Transverse colon (tissue), 4 donors: ENCODE measurements at regions not wholly inside any gene's neighbourhood (a gene's known extent, or its start where the extent isn't known, plus 50 kb on each side); places are given as distances from the start of the nearest gene placed in this dataset.

ENCODE experiments used
- DNase-seq: peaks from one replicate; pipeline ENCODE4 v3.0.0-alpha.2; 2019
- H3K27ac ChIP-seq, 4 donors: fragments of 200-600 bp; sonication (generic); 2 replicates each; pipeline ENCODE4 v1.5.1; 2016 to 2018; ENCODE audit warnings: inconsistent platforms in 4 of 4
- H3K27me3 ChIP-seq: fragments of 200-600 bp; sonication (generic); 2 replicates; pipeline ENCODE4 v1.5.1; 2017; ENCODE audit warnings: inconsistent platforms
- H3K36me3 ChIP-seq, 4 donors: fragments of 200-600 bp; sonication (generic); 2 replicates each; pipeline ENCODE4 v1.5.1; 2017 to 2019; ENCODE audit warnings: inconsistent platforms in 4 of 4
- H3K4me1 ChIP-seq, 4 donors: fragments of 200-600 bp; sonication (generic); 2 replicates each; pipeline ENCODE4 v1.5.1; 2017 to 2020; ENCODE audit warnings: inconsistent platforms in 4 of 4
- H3K4me3 ChIP-seq, 4 donors: fragments of 200-600 bp; sonication (generic); 1 replicate in 1 of 4; 2 replicates in 3 of 4; pipeline versions ENCODE4 v1.5.1 to v1.6.1; 2017 to 2019; ENCODE audit warnings: inconsistent platforms in 4 of 4
- H3K9me3 ChIP-seq, 2 donors: fragments of 200-600 bp; sonication (generic); 2 replicates each; pipeline ENCODE4 v1.5.1; 2017 to 2019; ENCODE audit warnings: inconsistent platforms in 2 of 2
- EP300 ChIP-seq: sonication (generic); formaldehyde crosslinking; IDR thresholded peaks from one replicate; pipeline ENCODE4 v1.6.1; 2017; ENCODE audit warnings: antibody characterized with exemption, low read depth
- POLR2A ChIP-seq: fragments of 450-650 bp; IDR thresholded peaks from one replicate; pipeline ENCODE4 v1.6.1; 2016; ENCODE audit warnings: antibody characterized with exemption, mild to moderate bottlenecking, moderate library complexity
- POLR2AphosphoS5 ChIP-seq, 3 donors: sonication (generic); formaldehyde crosslinking; IDR thresholded peaks; one replicate each; pipeline ENCODE4 v1.6.1; 2016; ENCODE audit warnings: antibody characterized with exemption in 3 of 3
- WGBS, 2 donors: methylation state at CpG; one replicate each; pipeline ENCODE4 v1.1.5; 2018; ENCODE audit warnings: low coverage in 1 of 2; 5-methylcytosine and 5-hydroxymethylcytosine counted together
- in situ Hi-C, 4 donors: fragments of 200-750 bp; cut with MboI; loops; one replicate each; pipeline versions ENCODE4 v1.15.0 to v1.15.1; 2017; ENCODE audit warnings: low sequenced_read_pairs in 3 of 4, low pct_ligation_motif_present in 1 of 4, low pct_unique_long_range_greater_than_20kb in 1 of 4
- intact Hi-C: fragments of 100-400 bp; cut with DNase I; formaldehyde crosslinking; loops from one replicate; pipeline ENCODE4 v1.15.1; 2023; ENCODE audit warnings: low total_unique reads
- TF ChIP-seq, protein P1 (sequence below), 5 experiments: fragments of 200-600 bp in 3 of 5; fragments of 450-650 bp in 2 of 5; sonication (generic) in 3 of 5; IDR thresholded peaks; 1 replicate in 2 of 5; 2 replicates in 3 of 5; pipeline ENCODE4 v1.5.1; 2016 to 2017; ENCODE audit warnings: antibody characterized with exemption in 5 of 5, inconsistent platforms in 3 of 5, mild to moderate bottlenecking in 2 of 5, moderate library complexity in 1 of 5

DNA sequence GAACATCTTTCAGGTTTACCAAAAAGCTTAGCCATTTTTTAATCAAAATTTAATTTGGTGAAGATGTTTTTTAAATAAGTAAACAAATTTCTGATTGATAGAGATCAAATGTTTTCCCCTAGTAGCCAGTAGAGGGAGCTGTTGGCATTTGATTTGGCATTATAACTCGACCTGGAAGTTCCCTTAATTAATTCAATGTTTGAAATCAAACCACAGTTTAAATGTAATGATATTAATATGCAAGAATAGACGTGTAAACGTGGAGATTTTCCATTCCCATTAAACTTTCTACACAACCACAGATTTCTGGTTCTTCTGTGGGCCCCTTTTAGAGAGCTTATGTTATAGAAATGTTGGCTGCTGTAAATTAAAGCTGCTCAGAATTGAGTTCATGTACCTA, 148.1 kb upstream of the MPDZ start:
- in situ Hi-C loops (loop anchor here in 3 of 4 donors (5.0 to 25.0 kb wide), 4 partner anchors 660 to 960 kb away; no protein-coding TSS in a partner anchor), intact Hi-C loops (loop anchor here (1.0 kb wide), 1 partner anchor 927 kb away; no protein-coding TSS in a partner anchor)
- TF ChIP-seq, protein P1, sequence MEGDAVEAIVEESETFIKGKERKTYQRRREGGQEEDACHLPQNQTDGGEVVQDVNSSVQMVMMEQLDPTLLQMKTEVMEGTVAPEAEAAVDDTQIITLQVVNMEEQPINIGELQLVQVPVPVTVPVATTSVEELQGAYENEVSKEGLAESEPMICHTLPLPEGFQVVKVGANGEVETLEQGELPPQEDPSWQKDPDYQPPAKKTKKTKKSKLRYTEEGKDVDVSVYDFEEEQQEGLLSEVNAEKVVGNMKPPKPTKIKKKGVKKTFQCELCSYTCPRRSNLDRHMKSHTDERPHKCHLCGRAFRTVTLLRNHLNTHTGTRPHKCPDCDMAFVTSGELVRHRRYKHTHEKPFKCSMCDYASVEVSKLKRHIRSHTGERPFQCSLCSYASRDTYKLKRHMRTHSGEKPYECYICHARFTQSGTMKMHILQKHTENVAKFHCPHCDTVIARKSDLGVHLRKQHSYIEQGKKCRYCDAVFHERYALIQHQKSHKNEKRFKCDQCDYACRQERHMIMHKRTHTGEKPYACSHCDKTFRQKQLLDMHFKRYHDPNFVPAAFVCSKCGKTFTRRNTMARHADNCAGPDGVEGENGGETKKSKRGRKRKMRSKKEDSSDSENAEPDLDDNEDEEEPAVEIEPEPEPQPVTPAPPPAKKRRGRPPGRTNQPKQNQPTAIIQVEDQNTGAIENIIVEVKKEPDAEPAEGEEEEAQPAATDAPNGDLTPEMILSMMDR (IDR thresholded peaks at IDR 0.05), result peak; percentile 69 to 84 (median 74)
- TF ChIP-seq POLR2A (no peak), POLR2AphosphoS5 (IDR thresholded peaks at IDR 0.05) (no peak)
- DNase-seq, result no peak
- Histone ChIP-seq H3K27ac (no peak overlapping the region), H3K36me3 (no peaks in the 10 kb centered on the region), H3K4me1 (peaks cover 0 to 3% (median 0%) of the 10 kb centered on the region in 4 donors), H3K27me3 (no peaks in the 10 kb centered on the region), H3K9me3 (no peaks in the 10 kb centered on the region), H3K4me3 (no peak overlapping the region)
- 0% methylated on average over 3 of the region's 3 CpGs for WGBS, 2 donors

DNA sequence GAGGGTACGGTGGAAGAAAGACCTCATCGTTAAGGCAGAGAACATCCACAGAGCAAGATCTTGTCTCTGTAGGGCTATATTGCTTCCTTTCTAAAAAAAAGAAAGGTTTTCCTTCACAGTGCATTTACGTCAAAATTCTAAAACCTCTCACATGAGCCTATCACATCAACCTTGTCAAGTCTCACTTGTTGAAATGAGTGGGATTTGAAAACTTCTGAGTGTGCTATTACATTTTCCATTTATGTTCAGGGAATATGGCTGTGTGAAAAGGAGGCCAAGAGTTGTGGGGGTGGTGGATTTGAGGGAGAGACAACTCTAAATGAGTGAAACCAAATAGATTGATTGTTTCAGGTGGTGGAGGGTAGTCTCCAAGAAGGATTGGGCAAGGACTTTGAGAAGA, 147.1 kb upstream of the MPDZ start:
- Histone ChIP-seq H3K27ac (no peak overlapping the region), H3K4me1 (peaks cover 0 to 3% (median 0%) of the 10 kb centered on the region in 4 donors), H3K27me3 (no peaks in the 10 kb centered on the region), H3K9me3 (no peaks in the 10 kb centered on the region), H3K4me3 (no peak overlapping the region), H3K36me3 (no peaks in the 10 kb centered on the region)
- TF ChIP-seq POLR2AphosphoS5 (IDR thresholded peaks at IDR 0.05) (no peak), EP300 (no peak), POLR2A (no peak)
- TF ChIP-seq, protein P1 (IDR thresholded peaks at IDR 0.05), result no peak
- 70 to 79% methylated on average over 3 of the region's 3 CpGs for WGBS, 2 donors
- no peak for DNase-seq
- intact Hi-C loops (loop anchor here (1.0 kb wide), 1 partner anchor 928 kb away; no protein-coding TSS in a partner anchor), in situ Hi-C loops (loop anchor here in 3 of 4 donors (5.0 to 25.0 kb wide), 4 partner anchors 661 to 961 kb away; no protein-coding TSS in a partner anchor)

DNA sequence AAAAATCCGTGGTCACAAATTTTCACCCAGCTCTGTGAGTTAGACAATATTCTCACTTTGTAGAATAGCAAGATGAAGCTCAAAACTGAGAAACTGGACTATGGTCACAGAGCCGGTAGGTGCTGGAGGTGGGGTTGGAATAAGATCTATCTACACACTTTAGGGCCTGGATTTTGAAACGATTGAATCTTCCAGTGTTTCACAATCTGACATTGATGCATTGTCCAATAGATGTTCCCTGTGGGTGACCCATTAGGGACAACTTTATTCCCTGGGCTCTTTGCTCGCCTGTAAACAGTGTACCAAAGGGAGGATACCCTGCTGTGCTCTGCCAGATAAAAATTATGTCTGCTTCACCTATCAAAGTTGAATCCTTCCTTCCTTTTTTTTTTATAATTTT, 145.4 kb upstream of the MPDZ start:
- no peak overlapping the region for H3K27ac ChIP-seq
- no peak for DNase-seq
- 62 to 68% methylated on average over 2 to 4 of the region's 4 CpGs for WGBS, 2 donors
- H3K27me3 ChIP-seq, result no peaks in the 10 kb centered on the region
- in situ Hi-C loops, result loop anchor here in 3 of 4 donors (5.0 to 25.0 kb wide), 4 partner anchors 662 to 962 kb away; no protein-coding TSS in a partner anchor
- H3K36me3 ChIP-seq, result no peaks in the 10 kb centered on the region
- H3K4me3 ChIP-seq, result no peak overlapping the region
- no peaks in the 10 kb centered on the region for H3K9me3 ChIP-seq
- peaks cover 0 to 3% (median 0%) of the 10 kb centered on the region in 4 donors for H3K4me1 ChIP-seq
- no peak for TF ChIP-seq POLR2AphosphoS5 (IDR thresholded peaks at IDR 0.05)
- no peak for TF ChIP-seq EP300
- TF ChIP-seq, protein P1 (IDR thresholded peaks at IDR 0.05), result no peak
- TF ChIP-seq POLR2A, result no peak
- intact Hi-C loops, result no loop called here

DNA sequence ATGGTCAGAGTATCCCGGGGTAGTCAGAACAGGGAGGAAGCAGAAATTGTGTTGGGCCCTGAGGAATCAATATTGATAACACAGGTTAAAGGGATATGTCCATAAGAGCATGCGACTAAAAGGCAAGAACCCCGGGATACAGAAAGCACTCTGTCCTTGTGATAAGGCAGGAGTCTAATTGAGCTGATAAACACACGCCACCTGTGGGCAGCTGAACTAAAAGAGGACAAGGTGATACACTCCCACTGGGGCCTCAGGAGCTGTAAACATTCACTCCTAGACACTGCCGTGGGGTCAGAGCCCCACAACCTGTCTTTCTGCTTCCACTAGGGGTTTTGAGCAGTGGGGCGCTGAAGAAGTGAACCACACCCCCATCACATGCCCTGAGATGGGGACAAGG, 144.7 kb upstream of the MPDZ start:
- 56 to 64% methylated on average over 3 to 6 of the region's 6 CpGs for WGBS, 2 donors
- Histone ChIP-seq H3K4me3 (no peak overlapping the region), H3K27me3 (no peaks in the 10 kb centered on the region), H3K9me3 (no peaks in the 10 kb centered on the region), H3K36me3 (no peaks in the 10 kb centered on the region), H3K27ac (no peak overlapping the region), H3K4me1 (no peaks in the 10 kb centered on the region)
- in situ Hi-C loops, result loop anchor here in 1 of 4 donors (10.0 kb wide), 1 partner anchor 931 kb away; no protein-coding TSS in a partner anchor
- intact Hi-C loops, result no loop called here
- no peak for DNase-seq
- TF ChIP-seq, protein P1 (IDR thresholded peaks at IDR 0.05), result no peak
- TF ChIP-seq EP300 (no peak), POLR2A (no peak), POLR2AphosphoS5 (IDR thresholded peaks at IDR 0.05) (no peak)
